NCI-H226 (cell line): ENCODE measurements at regions not wholly inside any gene's neighbourhood (a gene's known extent, or its start where the extent isn't known, plus 50 kb on each side); places are given as distances from the start of the nearest gene placed in this dataset.
"Not testable (repeated sequence)": the region's sequence is repeated elsewhere in the genome, so short reads cannot be mapped to it uniquely, and the experiment has no call there.

Source experiments
- DNase-seq: peaks from one replicate; pipeline ENCODE4 v3.0.0-alpha.2; 2015

DNA sequence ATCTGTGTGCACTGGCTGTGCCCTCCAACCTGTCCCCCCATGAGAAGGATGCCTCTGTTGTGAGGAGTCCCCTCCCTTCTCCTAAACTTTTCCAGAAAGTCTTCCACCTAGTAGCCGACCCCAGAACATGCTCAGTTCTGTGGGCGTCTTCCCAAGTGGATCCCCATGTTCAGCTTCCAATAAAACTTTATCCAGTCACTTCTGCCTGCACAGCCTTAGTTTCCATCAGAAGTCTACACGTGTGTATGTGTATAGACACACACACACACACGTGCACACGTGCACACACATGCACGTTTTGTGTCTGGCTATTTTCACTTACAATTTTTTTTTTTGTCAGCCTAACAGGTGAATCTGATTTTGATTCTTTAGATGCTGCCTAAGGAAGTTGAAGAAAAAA is 115.1 kb downstream of the RTP5 start:
- no peak for DNase-seq

DNA sequence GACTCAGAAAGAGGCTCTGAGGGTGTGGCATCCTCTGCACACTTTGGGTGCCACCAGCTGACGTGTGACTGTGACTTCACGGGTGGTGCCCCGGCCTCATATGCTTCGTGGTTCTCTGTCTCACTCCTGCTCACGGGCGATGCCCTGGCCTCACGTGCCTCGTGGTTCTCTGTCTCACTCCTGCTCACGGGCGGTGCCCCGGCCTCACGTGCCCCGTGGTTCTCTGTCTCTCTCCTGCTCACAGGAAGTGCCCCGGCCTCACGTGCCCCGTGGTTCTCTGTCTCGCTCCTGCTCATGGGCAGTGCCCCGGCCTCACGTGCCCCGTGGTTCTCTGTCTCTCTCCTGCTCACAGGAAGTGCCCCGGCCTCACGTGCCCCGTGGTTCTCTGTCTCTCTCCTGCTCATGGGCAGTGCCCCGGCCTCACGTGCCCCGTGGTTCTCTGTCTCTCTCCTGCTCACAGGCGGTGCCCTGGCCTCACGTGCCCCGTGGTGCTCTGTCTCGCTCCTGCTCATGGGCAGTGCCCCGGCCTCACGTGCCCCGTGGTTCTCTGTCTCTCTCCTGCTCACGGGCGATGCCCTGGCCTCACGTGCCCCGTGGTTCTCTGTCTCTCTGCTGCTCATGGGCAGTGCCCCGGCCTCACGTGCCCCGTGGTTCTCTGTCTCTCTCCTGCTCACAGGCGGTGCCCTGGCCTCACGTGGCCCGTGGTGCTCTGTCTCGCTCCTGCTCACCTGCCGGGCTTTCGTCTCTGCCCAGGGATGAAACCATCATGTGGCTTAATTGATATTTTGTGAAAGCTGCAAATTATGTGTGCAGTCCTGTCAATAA is 115.8 kb downstream of the RTP5 start:
- DNase-seq, result not testable (repeated sequence)

DNA sequence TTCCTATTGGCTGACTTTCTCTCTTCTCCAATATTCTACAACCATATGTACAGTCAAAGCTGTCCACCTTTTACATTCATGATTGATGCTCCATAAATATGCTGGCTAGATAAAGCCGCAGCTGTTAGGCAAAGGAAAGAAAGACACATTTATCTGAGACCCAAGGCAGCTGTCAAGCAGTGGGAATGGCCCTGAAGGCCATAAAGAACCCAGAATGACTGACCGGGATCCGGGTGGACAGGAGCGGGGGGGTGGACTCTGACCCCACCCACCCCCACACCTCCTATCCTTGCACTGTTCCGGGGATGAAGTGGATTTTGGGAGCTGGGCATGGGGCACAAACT is 116.4 kb downstream of the RTP5 start:
- no peak for DNase-seq

DNA sequence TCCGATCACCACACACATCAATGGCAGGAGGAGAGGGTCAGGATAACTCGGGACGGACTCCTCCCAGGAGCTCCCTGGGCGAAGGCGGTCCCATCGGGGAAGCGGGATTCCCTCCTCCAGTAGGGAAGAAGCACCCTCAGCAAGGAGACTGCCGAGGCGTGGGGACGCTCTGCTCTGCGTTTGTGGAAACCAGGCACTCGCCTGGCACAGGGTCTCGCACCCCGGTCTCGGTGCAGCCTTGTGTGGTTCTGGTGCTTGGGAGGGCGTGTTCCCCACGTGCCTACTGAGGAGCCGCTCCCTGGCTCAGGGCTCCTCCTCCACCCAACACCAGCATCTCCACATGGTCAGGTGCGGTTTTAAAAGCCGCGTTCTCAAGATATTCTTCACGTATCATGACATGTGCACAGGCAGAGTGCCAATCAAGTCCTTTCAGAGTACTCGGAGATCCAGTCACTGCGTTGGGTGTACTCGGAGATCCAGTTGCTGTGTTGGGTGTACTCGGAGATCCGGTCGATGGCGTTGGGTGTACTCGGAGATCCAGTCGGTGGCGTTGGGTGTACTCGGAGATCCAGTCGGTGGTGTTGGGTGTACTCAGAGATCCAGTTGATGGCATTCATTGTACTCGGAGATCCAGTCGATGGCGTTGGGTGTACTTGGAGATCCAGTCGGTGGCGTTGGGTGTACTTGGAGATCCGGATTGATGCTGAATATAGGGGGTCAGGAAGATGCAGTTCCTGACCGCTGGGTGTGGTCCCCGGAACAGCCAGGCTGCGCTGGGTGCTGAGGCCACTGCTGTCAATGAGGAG is 117.5 kb downstream of the RTP5 start:
- DNase-seq, result no peak

DNA sequence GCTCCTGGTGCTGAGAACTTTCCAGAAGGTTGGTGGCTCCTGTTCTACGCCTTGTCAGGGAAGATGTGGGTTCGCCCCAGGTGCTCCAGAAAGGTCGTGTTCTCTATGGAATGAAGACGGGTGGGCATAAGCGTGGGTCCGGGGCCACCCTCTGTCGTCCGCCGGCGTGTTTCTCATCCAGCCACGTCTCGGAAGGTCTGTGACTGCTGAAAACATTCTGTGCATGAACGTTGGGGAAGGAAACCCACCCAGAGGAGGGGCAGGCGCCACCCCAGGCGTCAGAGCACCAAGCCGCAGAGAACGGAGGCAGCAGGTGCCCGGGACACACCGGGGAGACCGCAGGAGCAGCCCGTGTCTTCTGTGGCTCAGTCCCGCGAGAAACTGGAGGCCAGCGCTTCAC is 118.2 kb downstream of the RTP5 start:
- DNase-seq, result no peak

DNA sequence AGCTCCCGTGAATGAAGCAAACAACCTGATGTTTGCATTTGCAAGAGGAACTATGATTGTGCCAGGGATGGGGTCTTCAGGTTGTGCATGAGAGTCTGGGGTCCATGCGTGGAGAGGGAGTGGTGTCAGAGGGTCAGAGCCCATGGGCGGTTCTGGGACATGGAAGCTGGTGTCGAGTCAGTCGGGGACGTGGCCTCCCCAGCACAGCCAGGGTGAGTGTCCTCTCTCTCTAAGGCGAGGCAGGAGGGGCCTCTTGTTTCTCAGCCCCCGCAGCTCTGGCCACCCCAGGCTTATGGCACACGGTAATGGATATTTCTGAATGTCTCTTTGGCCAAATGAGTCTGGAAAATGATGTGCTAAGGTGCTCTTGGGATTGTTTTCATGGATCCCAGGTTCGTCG is 118.6 kb downstream of the RTP5 start:
- DNase-seq, result no peak

DNA sequence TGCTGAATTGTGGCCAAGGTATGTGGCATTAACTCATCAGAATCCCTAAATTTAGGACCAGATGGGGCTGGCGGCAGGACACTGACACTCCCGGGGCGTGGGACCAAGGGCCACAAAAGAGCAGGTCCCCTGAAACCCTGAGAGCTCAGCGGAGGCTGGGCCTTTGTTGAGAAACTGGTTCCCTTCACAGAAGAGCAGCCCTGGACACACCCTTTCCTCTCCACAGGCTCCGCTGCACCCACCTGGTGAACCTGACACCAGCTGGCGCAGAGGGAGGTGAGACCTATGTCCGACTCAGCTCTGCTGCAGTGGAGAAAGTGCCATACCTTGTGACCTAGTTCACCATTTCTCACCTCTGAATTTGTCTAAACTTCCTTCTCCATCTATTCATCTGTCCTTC is 119.5 kb downstream of the RTP5 start:
- no peak for DNase-seq

DNA sequence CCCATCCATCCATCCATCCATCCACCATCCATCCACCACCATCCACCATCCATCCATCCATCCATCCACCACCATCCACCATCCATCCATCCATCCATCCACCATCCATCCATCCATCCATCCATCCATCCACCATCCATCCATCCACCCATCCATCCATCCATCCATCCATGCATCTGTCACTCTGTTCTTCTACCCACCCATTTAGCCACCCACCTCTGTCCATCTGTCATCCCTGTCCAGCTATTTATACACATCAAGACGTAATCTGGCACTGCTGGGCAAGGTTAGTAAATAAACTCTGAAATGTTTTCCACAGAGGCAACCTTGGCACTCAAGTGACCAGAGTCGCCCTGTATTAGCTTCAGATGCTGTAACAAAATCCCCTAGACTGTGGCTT is 120.9 kb downstream of the RTP5 start:
- no peak for DNase-seq

DNA sequence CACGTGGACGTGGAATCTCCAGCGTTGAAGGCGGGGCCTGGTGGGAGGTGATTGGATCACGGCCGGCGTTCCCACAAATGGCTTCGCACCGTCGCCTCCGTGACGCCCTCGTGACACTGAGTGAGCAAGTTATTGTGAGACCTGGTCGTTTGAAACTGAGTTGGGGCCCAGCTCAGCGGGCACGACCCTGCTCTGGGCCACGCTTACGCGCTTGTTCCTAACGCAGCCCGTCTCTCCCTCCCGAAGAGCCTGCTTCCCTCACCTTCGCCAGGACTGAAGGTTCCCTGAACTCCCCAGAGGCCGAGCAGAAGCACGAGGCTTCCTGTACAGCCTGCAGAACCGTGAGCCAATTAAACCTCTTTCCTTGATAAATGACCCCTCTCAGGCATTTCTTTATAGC is 121.8 kb downstream of the RTP5 start:
- no peak for DNase-seq

DNA sequence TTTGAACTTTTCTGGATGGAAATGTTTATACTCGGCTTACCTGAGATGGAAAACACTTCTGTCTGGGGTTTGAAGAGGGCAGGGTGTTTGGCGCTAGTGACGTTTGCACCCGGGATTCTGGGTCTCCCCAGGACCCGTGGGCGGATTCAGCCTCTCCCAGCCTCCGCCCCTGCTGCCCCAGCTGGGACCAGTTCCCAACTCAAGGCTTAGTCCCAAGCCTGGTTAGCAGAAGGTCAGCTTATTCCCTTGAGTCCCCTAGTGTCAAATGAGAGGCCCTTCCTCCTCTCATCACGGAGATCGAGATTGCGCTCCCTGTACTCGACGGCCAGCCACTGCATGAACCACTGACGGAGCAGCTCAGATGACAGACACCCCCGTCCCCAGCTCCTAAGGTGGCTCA is 123.2 kb downstream of the RTP5 start:
- DNase-seq, result no peak

DNA sequence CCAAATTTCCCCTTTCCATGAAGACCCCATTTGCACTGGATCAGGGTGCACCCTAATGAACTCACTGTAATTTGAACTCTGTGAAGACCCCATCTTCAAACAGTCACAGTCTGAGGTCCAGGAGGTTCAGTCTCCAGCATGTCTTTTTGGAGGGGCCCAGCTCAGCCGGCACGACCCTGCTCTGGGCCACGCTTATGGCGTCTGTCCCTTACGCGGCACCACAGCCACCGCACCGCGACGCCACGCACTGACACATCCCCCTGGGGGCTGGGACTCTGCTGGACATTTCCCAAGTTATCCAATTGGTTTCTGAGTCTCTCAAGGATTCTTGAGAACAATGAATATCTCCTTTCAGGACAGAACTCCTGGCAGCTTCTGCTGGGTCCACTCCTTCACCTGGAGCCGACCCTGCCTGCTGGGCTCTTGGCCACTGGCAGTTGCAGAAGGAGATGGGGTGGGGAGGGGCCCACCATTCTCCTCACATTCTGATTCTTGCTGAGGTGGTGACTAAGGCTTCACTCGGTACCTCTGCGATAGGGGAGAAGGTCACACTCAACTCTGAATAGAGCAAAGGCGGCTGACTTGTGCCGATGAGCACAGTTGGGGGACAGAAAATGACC is 124.0 kb downstream of the RTP5 start:
- no peak for DNase-seq

DNA sequence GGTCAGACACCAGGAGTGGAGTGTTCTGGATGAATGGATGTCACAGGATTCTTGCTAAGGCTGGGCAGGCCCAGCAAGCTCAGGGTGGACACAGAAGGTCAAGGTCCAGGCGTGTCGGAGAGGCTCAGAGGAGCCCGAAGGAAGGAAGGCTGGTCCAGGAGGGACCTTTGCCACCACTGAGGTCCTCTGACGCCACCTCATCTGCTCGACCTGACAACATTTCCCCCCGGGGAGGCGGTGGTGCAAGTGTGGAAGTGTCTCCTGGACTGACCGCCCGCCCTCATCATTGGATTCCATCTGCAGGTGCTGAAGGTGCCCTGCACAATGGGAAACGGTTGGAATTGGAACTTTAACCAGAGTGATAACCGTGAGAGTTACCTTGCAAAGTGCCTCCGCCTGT is 124.6 kb downstream of the RTP5 start:
- DNase-seq, result no peak

DNA sequence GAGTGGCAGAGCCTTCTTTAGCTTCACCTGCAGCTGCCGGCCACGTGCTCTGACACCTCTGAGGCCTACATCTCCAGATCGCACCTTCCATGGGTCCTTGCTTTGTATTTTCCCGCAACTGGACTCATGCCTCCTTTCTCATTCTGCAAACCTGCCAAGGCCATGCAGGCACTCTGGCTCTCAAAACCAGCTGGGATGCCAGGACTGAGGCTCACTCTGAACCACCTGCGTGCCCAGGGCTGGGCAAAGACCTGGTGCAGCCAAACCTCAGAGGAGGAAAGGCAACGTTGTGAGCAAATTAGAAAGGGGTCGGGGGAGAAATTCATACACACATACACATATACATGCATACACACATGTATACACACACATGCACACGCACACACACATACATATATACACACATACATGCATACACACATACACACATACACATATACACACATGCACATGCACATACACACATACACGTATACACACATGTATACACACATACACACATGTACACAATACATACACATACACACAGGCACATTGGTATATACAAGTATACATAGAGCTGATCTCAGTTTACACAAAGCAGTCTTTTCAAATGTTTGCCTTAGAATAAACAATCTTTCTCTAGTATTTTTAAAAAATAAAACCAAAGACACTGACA is 125.2 kb downstream of the RTP5 start:
- no peak for DNase-seq

DNA sequence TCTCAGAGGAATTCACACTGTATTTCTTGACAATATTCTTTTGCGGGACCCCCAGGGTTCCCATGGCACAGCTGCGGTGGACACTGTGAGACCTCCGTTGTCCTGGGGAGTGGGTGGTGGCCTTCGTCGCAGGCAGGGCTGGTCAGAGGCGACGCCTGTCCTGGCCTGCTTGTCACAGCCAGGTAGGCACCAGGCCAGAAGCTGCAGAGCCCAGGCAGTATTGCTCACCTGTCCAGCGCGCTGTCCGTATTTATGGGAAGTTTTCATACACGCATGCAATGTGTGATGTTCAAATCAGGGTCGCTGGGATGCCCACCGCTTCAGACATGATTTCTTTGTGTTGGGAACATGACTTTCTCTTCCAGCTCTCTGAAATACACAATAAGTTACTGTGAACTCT is 126.6 kb downstream of the RTP5 start:
- DNase-seq, result no peak

DNA sequence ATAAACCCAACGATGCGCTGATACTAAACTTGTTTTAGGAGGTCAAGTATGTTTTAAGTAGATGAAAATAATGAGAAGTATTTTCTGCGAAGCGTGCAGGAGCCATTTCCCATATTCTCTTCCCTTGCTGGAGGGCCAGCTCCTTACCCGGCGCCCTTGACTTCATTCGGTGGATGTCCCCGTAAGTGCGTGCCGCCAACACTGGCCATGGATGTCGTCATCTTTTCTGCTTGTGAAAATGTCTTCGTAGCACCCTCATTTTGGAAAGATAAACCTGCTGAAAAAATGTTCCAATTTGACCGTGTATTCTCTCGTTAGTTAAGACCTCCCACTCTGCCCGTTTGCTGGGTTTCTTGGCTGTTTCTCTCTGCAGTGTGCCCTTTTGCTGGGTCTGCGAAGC is 127.5 kb downstream of the RTP5 start:
- DNase-seq, result no peak

DNA sequence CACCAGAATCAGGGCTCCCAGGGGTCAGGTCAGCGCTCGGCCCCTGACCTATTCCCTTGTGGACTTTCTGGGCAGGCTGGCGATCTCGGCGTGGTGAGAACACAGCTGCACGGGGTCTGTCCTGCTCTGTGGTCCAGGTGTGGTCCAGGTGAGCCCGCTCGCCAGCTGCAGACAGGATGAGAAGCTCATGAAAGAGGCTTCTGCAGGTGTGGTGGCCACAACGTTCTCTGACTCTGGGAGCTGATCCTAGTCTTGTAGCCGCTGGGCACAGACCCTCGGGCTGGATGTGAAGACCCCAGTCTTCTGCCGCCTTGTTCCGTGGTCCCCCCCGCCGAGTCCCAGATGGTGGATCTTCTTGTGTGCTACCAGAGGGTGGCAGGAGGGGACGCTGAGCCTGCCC is 129.7 kb downstream of the RTP5 start:
- no peak for DNase-seq

DNA sequence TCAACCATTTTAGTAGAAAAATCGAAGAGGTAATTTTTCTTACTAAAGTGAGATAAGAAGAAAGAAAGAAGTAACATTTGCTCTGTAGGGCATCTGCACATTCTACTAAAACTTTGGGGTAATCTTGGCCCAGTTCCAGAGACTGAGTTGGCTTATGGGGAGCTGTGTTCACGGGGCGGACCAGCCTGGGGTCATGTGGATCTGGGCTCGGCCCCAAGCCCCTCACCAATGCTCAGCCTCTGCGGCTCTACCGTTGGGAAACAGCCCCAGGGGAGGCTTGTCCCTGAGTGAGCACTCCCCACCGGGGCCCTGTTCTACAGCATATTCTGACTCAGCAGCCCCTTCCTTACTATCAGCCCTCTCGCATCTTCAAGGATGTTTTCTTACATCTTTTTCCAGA is 132.3 kb downstream of the RTP5 start:
- DNase-seq, result no peak

DNA sequence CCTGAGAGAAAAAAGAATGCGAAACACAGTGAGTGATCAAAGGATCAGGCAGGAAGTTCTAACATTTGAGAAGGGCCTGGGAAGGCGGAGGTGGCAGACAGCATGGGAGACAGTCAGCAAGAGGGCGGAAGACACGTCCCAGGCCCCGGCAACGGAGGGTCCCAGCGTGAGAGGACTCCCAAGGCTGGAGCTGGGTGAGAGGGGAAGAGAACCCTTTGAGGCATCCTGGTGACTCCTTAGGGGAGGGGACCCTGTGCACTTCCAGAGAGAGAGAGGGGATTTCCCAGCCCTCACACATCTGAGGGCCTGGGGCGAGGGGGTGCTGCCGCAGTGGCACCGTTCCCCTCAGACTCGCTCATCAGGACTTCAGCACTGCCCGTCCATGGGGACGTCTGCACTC is 133.4 kb downstream of the RTP5 start:
- DNase-seq, result no peak

DNA sequence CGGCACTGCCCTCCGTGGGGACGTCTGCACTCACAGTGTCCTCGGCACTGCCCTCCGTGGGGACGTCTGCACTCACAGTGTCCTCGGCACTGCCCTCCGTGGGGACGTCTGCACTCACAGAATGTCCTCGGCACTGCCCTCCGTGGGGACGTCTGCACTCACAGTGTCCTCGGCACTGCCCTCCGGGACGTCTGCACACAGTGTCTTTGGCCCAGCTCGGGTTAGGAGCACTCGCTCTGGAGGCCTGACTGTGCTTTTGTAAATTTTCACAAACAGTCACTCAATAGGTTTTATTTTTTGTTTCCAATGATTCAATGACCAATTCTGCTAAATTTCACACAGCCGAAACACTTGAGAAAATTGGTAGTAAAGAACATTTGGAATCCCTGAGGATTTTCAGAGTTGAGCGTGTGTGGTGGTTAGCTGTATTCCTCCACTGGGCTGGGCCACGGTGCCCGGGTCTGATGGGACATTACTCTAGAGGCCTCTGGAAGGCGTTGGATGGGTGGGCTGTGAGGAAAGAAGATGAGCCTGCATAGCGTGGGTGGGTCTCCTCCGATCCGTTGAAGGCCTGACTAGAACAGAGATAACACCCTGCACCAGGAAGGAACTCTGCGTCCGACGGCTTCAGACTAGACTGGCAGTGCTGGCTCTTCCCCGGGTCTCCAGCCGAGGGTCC is 134.8 kb downstream of the RTP5 start:
- no peak for DNase-seq

DNA sequence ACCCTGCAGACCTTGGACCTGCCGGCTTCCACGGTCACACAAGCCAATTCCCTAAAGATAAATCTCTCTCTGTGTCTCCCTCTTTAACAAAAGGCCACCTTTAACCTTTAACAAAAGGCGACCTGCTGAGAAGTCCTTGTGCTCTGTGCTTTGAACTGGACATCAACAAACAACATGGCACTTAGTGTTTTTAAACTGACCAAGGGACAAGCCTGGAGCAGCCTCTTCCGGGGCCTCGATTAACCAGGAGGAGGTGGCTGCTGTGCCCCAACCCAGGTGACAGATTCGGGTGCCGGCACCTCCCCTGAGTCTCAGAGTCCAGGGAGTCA is 135.3 kb downstream of the RTP5 start:
- DNase-seq, result no peak

DNA sequence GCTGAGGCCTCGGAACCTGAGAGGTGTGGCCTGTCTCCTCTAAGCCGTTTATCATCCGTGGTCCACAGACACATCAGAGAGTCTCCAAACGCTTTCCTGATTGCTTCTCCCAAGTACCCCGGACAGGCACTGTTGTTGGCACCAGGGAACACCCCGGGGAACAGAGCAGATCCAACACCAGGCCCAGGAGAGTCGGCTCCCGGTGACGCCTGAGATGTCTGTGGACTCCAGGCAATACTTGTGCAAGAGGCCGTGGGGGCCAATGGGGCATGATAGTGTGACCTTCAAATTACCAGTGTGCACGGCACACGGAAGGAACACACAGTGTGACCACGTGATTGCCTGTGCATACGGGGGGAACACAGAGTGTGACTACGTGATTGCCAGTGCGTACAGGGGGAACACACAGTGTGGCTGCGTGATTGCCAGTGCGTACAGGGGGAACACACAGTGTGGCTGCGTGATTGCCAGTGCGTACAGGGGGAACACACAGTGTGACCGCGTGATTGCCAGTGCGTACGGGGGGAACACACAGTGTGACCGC is 136.6 kb downstream of the RTP5 start:
- DNase-seq, result not testable (repeated sequence)

DNA sequence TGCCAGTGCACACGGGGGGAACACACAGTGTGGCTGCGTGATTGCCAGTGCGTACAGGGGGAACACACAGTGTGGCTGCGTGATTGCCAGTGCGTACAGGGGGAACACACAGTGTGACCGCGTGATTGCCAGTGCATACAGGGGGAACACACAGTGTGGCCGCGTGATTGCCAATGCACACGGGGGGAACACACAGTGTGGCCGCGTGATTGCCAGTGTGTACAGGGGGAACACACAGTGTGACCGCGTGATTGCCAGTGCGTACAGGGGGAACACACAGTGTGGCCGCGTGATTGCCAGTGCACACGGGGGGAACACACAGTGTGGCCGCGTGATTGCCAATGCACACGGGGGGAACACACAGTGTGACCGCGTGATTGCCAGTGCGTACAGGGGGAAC is 139.4 kb downstream of the RTP5 start:
- DNase-seq, result not testable (repeated sequence)

DNA sequence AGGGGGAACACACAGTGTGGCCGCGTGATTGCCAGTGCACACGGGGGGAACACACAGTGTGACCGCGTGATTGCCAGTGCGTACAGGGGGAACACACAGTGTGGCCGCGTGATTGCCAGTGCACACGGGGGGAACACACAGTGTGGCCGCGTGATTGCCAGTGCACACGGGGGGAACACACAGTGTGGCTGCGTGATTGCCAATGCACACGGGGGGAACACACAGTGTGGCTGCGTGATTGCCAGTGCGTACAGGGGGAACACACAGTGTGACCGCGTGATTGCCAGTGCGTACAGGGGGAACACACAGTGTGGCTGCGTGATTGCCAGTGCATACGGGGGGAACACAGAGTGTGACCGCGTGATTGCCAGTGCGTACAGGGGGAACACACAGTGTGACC is 140.3 kb downstream of the RTP5 start:
- not testable (repeated sequence) for DNase-seq
